ENCODE measurements at regions not wholly inside any gene's neighbourhood (a gene's known extent, or its start where the extent isn't known, plus 50 kb on each side); places are given as distances from the start of the nearest gene placed in this dataset.

DNA sequence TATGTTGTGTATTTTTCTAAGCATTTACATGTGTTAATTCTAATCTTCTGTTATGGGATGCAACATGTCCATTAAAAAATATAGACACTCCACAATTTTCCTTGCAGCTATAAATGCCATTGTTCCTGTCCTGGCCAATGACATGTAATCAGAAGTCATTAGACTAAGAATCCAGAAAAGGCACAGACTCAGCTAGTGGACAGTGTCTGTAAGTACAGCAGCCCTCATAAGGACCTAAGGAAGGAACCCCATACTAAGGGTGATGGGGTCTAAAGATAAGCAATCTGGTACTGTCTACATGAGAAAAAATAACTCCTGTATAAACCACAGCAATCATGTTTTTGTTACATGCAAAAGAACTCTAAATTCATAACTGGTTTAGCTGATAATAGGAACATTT, 115.9 kb downstream of the GPR85 start:
- no peaks in the 10 kb centered on the region for H3K4me1 ChIP-seq
- TF ChIP-seq POLR2A (IDR thresholded peaks at IDR 0.05) = no peak
- TF ChIP-seq, protein P1, sequence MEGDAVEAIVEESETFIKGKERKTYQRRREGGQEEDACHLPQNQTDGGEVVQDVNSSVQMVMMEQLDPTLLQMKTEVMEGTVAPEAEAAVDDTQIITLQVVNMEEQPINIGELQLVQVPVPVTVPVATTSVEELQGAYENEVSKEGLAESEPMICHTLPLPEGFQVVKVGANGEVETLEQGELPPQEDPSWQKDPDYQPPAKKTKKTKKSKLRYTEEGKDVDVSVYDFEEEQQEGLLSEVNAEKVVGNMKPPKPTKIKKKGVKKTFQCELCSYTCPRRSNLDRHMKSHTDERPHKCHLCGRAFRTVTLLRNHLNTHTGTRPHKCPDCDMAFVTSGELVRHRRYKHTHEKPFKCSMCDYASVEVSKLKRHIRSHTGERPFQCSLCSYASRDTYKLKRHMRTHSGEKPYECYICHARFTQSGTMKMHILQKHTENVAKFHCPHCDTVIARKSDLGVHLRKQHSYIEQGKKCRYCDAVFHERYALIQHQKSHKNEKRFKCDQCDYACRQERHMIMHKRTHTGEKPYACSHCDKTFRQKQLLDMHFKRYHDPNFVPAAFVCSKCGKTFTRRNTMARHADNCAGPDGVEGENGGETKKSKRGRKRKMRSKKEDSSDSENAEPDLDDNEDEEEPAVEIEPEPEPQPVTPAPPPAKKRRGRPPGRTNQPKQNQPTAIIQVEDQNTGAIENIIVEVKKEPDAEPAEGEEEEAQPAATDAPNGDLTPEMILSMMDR (IDR thresholded peaks at IDR 0.05) = no peak
- intact Hi-C loops (cut with DNase I) = no loop called here

DNA sequence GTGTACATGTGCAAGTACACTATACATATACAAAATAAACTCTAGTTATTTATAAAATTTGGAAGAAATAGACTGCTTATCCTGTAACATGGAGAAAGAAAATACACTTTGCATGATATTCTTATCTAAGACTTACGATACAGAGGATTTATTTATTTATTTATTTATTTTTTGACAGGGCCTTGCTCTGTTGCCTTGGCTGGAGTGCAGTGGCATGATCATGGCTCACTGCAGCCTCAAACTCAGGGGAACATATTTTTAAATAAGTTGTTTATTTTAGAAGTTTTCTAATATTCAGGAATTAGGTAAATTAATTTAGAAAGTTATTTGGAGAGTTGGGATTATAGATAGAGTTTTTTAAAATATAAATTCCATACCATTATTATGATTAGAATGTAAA, 116.7 kb downstream of the GPR85 start:
- no peaks in the 10 kb centered on the region for H3K4me1 ChIP-seq
- intact Hi-C loops (cut with DNase I) = no loop called here
- H3K36me3 ChIP-seq = no peaks in the 10 kb centered on the region
- DNase-seq = no peak
- H3K27ac ChIP-seq = no peak overlapping the region
- H3K4me3 ChIP-seq = no peak overlapping the region
- TF ChIP-seq, protein P1 (IDR thresholded peaks at IDR 0.05) = no peak
- TF ChIP-seq POLR2A (IDR thresholded peaks at IDR 0.05) = no peak
- WGBS, 2 donors = 81 to 88% methylated on average over 1 of the region's 1 CpG
- H3K27me3 ChIP-seq = no peaks in the 10 kb centered on the region
- no peaks in the 10 kb centered on the region for H3K9me3 ChIP-seq

More for the DNA sequence above, 115.9 kb downstream of the GPR85 start:
- Histone ChIP-seq H3K27me3 (no peaks in the 10 kb centered on the region), H3K36me3 (no peaks in the 10 kb centered on the region), H3K27ac (no peak overlapping the region), H3K9me3 (no peaks in the 10 kb centered on the region), H3K4me3 (no peak overlapping the region)
- no peak for DNase-seq

DNA sequence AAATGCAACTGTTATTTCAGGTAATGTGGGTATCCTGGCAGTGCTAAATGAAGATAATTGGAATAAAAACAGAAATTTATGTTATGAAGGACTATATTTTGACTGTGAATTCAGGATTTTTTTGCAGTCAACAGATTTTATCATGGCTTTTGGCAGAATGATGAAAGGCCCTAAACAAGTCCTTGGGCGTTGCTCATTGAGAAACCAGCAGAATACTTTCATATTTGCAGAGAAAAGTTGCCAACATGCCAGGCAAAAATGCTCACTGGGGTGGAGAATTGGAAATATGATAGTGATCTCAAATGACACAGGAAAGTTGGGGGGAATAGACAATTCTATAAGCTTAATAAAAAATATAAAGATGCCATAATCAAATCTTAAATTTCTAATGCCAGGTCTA, 121.1 kb downstream of the GPR85 start:
- intact Hi-C loops (cut with DNase I) = no loop called here
- no peak overlapping the region for H3K4me3 ChIP-seq

DNA sequence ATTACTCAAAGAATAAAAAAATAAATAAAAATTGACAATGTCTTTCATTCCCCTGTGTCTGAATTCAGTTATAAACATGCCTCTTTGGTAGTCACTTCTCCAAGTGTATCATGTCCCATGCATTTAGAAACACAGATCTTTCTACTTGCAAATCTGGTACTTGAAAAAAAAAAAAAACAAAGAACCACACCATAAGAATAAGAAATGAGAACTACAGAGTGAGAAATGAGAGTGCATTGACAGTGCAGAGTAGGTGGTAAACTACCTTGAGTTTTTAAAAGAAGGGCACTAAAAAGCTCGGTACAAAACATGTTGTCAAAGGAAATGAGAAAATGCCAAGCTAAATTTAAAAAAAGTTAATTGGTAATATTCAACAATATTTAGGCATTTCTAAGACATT, 123.0 kb downstream of the GPR85 start:
- intact Hi-C loops (cut with DNase I) = no loop called here
- no peak overlapping the region for H3K27ac ChIP-seq
- H3K9me3 ChIP-seq = no peaks in the 10 kb centered on the region
- DNase-seq = no peak
- no peaks in the 10 kb centered on the region for H3K36me3 ChIP-seq
- no peaks in the 10 kb centered on the region for H3K27me3 ChIP-seq
- H3K4me3 ChIP-seq = no peak overlapping the region
- H3K4me1 ChIP-seq = no peaks in the 10 kb centered on the region
- TF ChIP-seq, protein P1 (IDR thresholded peaks at IDR 0.05) = no peak
- 31 to 73% methylated on average over 1 of the region's 1 CpG for WGBS, 2 donors

More for the DNA sequence above, 121.1 kb downstream of the GPR85 start:
- no peaks in the 10 kb centered on the region for H3K27me3 ChIP-seq
- no peaks in the 10 kb centered on the region for H3K4me1 ChIP-seq
- no peak for DNase-seq
- H3K9me3 ChIP-seq = no peaks in the 10 kb centered on the region
- H3K36me3 ChIP-seq = no peaks in the 10 kb centered on the region
- no peak for TF ChIP-seq POLR2A (IDR thresholded peaks at IDR 0.05)
- no peak overlapping the region for H3K27ac ChIP-seq
- 26 to 31% methylated on average over 1 of the region's 1 CpG for WGBS, 2 donors

DNA sequence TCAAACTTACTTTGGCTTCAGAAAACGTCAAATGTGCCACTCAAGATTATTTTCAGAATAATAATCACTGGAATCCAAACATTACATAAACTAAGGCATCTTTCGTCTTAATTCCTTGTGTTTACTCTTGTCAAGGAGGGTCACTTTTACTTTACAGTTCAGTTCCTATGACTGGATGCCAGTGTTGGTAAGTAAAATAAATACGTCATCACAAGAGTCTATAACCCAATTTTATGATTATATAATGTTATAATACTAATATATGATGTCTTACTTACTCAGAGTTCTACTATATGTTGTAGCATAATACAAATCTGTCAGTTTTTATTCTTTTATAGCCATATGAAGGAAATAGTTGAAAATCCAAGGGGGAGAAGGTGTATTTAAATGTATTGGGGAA, 123.8 kb downstream of the GPR85 start:
- 63 to 70% methylated on average over 3 of the region's 3 CpGs for WGBS, 2 donors
- no peak for DNase-seq
- no peaks in the 10 kb centered on the region for H3K9me3 ChIP-seq
- no peak overlapping the region for H3K4me3 ChIP-seq
- H3K27ac ChIP-seq = no peak overlapping the region
- H3K36me3 ChIP-seq = no peaks in the 10 kb centered on the region
- H3K4me1 ChIP-seq = no peaks in the 10 kb centered on the region
- no peaks in the 10 kb centered on the region for H3K27me3 ChIP-seq
- intact Hi-C loops (cut with DNase I) = no loop called here
- TF ChIP-seq POLR2A (IDR thresholded peaks at IDR 0.05) = no peak
- TF ChIP-seq, protein P1 (IDR thresholded peaks at IDR 0.05) = no peak

DNA sequence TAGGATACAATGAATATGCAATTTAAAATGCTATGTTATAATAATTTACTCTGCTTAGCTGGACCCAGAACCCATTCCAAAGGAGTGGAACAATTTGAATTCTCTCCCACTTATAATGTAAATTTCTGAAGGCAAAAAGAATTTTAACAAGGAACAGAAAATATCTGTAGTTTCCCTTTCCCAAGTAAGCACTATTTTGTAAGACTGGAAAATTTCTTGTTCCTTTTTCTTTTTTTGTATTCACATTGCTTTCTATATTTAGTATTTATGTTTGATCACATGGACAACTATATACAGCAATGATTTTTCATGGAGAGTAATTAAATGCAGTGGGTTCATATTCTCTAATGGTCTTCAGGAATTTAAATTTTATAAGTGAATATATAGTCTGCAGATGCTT, 127.4 kb downstream of the GPR85 start:
- Histone ChIP-seq H3K4me3 (no peak overlapping the region), H3K4me1 (no peaks in the 10 kb centered on the region), H3K27me3 (no peaks in the 10 kb centered on the region), H3K27ac (no peak overlapping the region), H3K36me3 (no peaks in the 10 kb centered on the region), H3K9me3 (no peaks in the 10 kb centered on the region)
- no peak for TF ChIP-seq POLR2A (IDR thresholded peaks at IDR 0.05)
- TF ChIP-seq, protein P1 (IDR thresholded peaks at IDR 0.05) = no peak
- DNase-seq = no peak
- intact Hi-C loops (cut with DNase I) = no loop called here

All from esophagus squamous epithelium (tissue), 5 donors.